Nephron progenitor cell (in vitro differentiated cells): ENCODE measurements at regions not wholly inside any gene's neighbourhood (a gene's known extent, or its start where the extent isn't known, plus 50 kb on each side); places are given as distances from the start of the nearest gene placed in this dataset.

Source experiments
- DNase-seq: peaks from one replicate; pipeline ENCODE4 v3.0.0; 2021
- H3K27ac Mint-ChIP-seq: 2 replicates; pipeline ENCODE4 v1.8.0; 2021; ENCODE audit warnings: mild to moderate bottlenecking, moderate library complexity, mixed read lengths
- H3K27me3 Mint-ChIP-seq: 2 replicates; pipeline ENCODE4 v1.8.0; 2021; ENCODE audit warnings: mild to moderate bottlenecking, low read depth, mixed read lengths; ENCODE audit not compliant: poor library complexity
- H3K36me3 Mint-ChIP-seq: 2 replicates; pipeline ENCODE4 v1.8.0; 2021; ENCODE audit warnings: low read depth, mixed read lengths
- H3K4me1 Mint-ChIP-seq: 2 replicates; pipeline ENCODE4 v1.8.0; 2021; ENCODE audit warnings: mixed read lengths
- H3K4me3 Mint-ChIP-seq: 2 replicates; pipeline ENCODE4 v1.8.0; 2021; ENCODE audit warnings: mild to moderate bottlenecking, moderate library complexity, mixed read lengths
- H3K9me3 Mint-ChIP-seq: 2 replicates; pipeline ENCODE4 v1.8.0; 2021; ENCODE audit warnings: mild to moderate bottlenecking, moderate library complexity, mixed read lengths
- CTCF ChIP-seq: fragments of 200-600 bp; sonication (generic); IDR thresholded peaks from 2 replicates; pipeline ENCODE4 v1.5.0; 2021; ENCODE audit warnings: antibody characterized with exemption

- H3K4me3 Mint-ChIP-seq = no peak overlapping the region
- peaks cover 21% of the 10 kb centered on the region for H3K9me3 Mint-ChIP-seq
- H3K4me1 Mint-ChIP-seq = peaks cover 28% of the 10 kb centered on the region
- DNase-seq = no peak
- H3K36me3 Mint-ChIP-seq = peaks cover 69% of the 10 kb centered on the region
- no peak overlapping the region for H3K27ac Mint-ChIP-seq
- no peak for TF ChIP-seq CTCF
- no peaks in the 10 kb centered on the region for H3K27me3 Mint-ChIP-seq
Observed at GRCh38 chr5:124692950-124693349, 53.5 kb downstream of the ZNF608 start.

DNA sequence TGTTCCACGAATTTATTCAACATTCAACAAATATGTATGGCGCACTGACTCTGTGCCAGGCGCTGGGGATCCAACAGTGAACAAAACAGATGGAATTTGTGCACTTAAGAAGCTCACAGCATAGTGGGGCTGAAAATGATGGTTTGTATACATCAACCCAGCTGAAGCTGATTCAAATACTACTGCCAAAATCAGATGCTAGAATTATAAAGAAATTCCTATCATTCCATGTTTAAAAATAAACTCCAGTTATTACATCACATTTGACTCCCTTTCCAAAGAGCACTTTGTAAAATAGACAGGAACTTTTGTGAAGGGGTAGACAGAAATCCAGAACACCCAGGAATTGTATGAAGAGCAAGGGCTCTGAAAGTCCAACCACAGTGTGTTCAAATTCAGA lies 54.1 kb downstream of the ZNF608 start:
- no peak for TF ChIP-seq CTCF
- no peaks in the 10 kb centered on the region for H3K27me3 Mint-ChIP-seq
- DNase-seq = no peak
- H3K4me3 Mint-ChIP-seq = no peak overlapping the region
- peaks cover 21% of the 10 kb centered on the region for H3K9me3 Mint-ChIP-seq
- no peak overlapping the region for H3K27ac Mint-ChIP-seq
- peaks cover 28% of the 10 kb centered on the region for H3K4me1 Mint-ChIP-seq
- H3K36me3 Mint-ChIP-seq = peaks cover 74% of the 10 kb centered on the region

- Mint-ChIP-seq H3K36me3 (peaks cover 73% of the 10 kb centered on the region), H3K27me3 (no peaks in the 10 kb centered on the region), H3K4me3 (no peak overlapping the region), H3K27ac (no peak overlapping the region), H3K4me1 (peaks cover 35% of the 10 kb centered on the region), H3K9me3 (peaks cover 8% of the 10 kb centered on the region)
- no peak for DNase-seq
- TF ChIP-seq CTCF = no peak
Observed at GRCh38 chr5:124689653-124690052, 56.8 kb downstream of the ZNF608 start.

DNA sequence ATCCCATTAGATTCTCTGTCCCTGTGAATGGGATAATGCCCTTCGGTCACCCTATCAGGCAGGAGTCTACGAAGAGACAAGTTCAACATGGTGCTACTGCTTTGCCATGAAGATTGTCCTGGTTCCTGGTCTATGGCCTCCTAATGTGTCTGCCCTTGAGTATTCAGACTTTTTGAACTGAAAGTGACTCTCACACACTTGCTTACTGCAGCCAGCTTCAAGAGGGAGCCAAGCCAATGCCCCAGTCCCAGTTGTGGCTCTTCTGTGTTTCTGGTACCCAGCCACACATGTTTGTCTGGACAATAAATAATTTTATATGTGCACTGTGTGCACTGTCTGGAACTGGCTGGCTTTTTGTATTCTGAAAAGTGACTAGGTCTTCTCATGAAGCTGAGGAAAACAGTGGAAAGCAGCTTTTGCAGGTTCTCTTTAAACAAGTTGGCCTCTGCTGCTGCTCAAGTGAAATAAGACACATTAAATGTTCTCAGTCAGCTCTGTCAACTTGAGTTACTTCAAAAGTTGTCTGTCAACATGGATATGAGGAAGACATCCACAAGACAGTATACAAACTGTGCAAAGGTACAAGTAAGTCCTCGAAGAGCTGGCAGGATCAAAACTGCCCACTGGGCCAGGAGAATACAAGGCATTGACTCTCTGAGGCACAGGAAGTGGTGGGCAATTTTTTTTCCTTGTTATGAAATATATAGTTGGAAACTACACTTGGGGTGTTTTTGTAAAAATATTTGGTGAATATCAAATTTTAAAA lies 60.0 kb downstream of the ZNF608 start:
- Mint-ChIP-seq H3K4me1 (peaks cover 59% of the 10 kb centered on the region), H3K27ac (peak overlapping the region; percentile 83), H3K9me3 (peaks cover under 1% of the 10 kb centered on the region), H3K36me3 (peaks cover 79% of the 10 kb centered on the region), H3K27me3 (no peaks in the 10 kb centered on the region), H3K4me3 (no peak overlapping the region)
- no peak for TF ChIP-seq CTCF
- no peak for DNase-seq

GRCh38 chr5:124685404-124685930 lies 61.0 kb downstream of the ZNF608 start:
- Mint-ChIP-seq H3K36me3 (peaks cover 76% of the 10 kb centered on the region), H3K27ac (no peak overlapping the region)

More at GRCh38 chr5:124685404-124685930, 61.0 kb downstream of the ZNF608 start:
- no peak for DNase-seq
- H3K27me3 Mint-ChIP-seq = no peaks in the 10 kb centered on the region
- no peaks in the 10 kb centered on the region for H3K9me3 Mint-ChIP-seq
- H3K4me3 Mint-ChIP-seq = no peak overlapping the region
- peaks cover 67% of the 10 kb centered on the region for H3K4me1 Mint-ChIP-seq
- no peak for TF ChIP-seq CTCF
